Liver (tissue), 8 donors: ENCODE measurements at regions not wholly inside any gene's neighbourhood (a gene's known extent, or its start where the extent isn't known, plus 50 kb on each side); places are given as distances from the start of the nearest gene placed in this dataset.

Experiments
- DNase-seq: peaks from one replicate; pipeline ENCODE4 v3.0.0-alpha.2; 2017; ENCODE audit warnings: low spot score
- H3K27ac ChIP-seq, 2 donors: one replicate each; pipeline ENCODE4 v1.7.0; 2013; ENCODE audit warnings: inconsistent platforms in 2 of 2, low read length in 2 of 2, control low read depth in 1 of 2, low read depth in 1 of 2, mild to moderate bottlenecking in 1 of 2
- H3K27me3 ChIP-seq, 4 donors: one replicate each; pipeline versions ENCODE4 v1.6.1 to v1.7.0; 2013; ENCODE audit warnings: low read length in 3 of 4, inconsistent platforms in 1 of 4, mild to moderate bottlenecking in 1 of 4, moderate library complexity in 1 of 4; ENCODE audit not compliant: control insufficient read depth in 4 of 4, insufficient read depth in 4 of 4
- H3K36me3 ChIP-seq, 4 donors: one replicate each; pipeline versions ENCODE4 v1.6.1 to v1.7.0; 2013; ENCODE audit warnings: low read length in 3 of 4, mild to moderate bottlenecking in 3 of 4, low read depth in 1 of 4, moderate library complexity in 1 of 4; ENCODE audit not compliant: control insufficient read depth in 4 of 4, insufficient read depth in 3 of 4
- H3K4me1 ChIP-seq, 4 donors: one replicate each; pipeline versions ENCODE4 v1.6.1 to v1.7.0; 2013; ENCODE audit warnings: low read length in 3 of 4, mild to moderate bottlenecking in 3 of 4, moderate library complexity in 1 of 4; ENCODE audit not compliant: control insufficient read depth in 4 of 4, insufficient read depth in 4 of 4
- H3K4me3 ChIP-seq, 3 donors: one replicate each; pipeline versions ENCODE4 v1.6.1 to v1.7.0; 2013; ENCODE audit warnings: low read length in 3 of 3, control low read depth in 1 of 3, low read depth in 1 of 3, mild to moderate bottlenecking in 1 of 3
- H3K9ac ChIP-seq, 2 donors: one replicate each; pipeline ENCODE4 v1.7.0; 2013; ENCODE audit warnings: low read length in 2 of 2, mild to moderate bottlenecking in 2 of 2, moderate library complexity in 2 of 2, control low read depth in 1 of 2, low read depth in 1 of 2
- H3K9me3 ChIP-seq, 4 donors: one replicate each; pipeline versions ENCODE4 v1.6.1 to v1.7.0; 2013; ENCODE audit warnings: low read length in 3 of 4; ENCODE audit not compliant: control insufficient read depth in 4 of 4
- ATF3 ChIP-seq: IDR thresholded peaks from 2 replicates; pipeline ENCODE4 v1.6.1; 2016; ENCODE audit warnings: antibody characterized with exemption
- EGR1 ChIP-seq, 2 donors: IDR thresholded peaks; 2 replicates each; pipeline ENCODE4 v1.6.1; 2016 to 2018; ENCODE audit warnings: antibody characterized with exemption in 2 of 2, low read depth in 2 of 2
- FOXA1 ChIP-seq: IDR thresholded peaks from 2 replicates; pipeline ENCODE4 v1.6.1; 2016; ENCODE audit warnings: antibody characterized with exemption
- FOXA2 ChIP-seq: IDR thresholded peaks from 2 replicates; pipeline ENCODE4 v1.6.1; 2016; ENCODE audit warnings: antibody characterized with exemption
- GABPA ChIP-seq, 2 donors: IDR thresholded peaks in 1 of 2; conservative IDR thresholded peaks in 1 of 2; 2 replicates each; pipeline ENCODE4 v1.6.1; 2016; ENCODE audit warnings: antibody characterized with exemption in 2 of 2, mild to moderate bottlenecking in 1 of 2, moderate library complexity in 1 of 2
- HNF4A ChIP-seq, 2 donors: conservative IDR thresholded peaks; 2 replicates each; pipeline ENCODE4 v1.6.1; 2016; ENCODE audit warnings: antibody characterized with exemption in 2 of 2, mild to moderate bottlenecking in 2 of 2
- HNF4G ChIP-seq: IDR thresholded peaks from 2 replicates; pipeline ENCODE4 v1.6.1; 2016; ENCODE audit warnings: antibody characterized with exemption
- JUND ChIP-seq, 2 donors: IDR thresholded peaks; 2 replicates each; pipeline ENCODE4 v1.6.1; 2016; ENCODE audit warnings: antibody characterized with exemption in 2 of 2
- MAX ChIP-seq: IDR thresholded peaks from 2 replicates; pipeline ENCODE4 v1.6.1; 2016; ENCODE audit warnings: antibody characterized with exemption
- NR2F2 ChIP-seq: IDR thresholded peaks from 2 replicates; pipeline ENCODE4 v1.6.1; 2016; ENCODE audit warnings: antibody characterized with exemption
- RAD21 ChIP-seq, 2 donors: IDR thresholded peaks; 2 replicates each; pipeline ENCODE4 v1.6.1; 2016; ENCODE audit warnings: antibody characterized with exemption in 2 of 2, mild to moderate bottlenecking in 2 of 2
- REST ChIP-seq: IDR thresholded peaks from 2 replicates; pipeline ENCODE4 v1.6.1; 2016; ENCODE audit warnings: antibody characterized with exemption, mild to moderate bottlenecking
- RXRA ChIP-seq, 2 donors: IDR thresholded peaks; 2 replicates each; pipeline ENCODE4 v1.6.1; 2017 to 2018; ENCODE audit warnings: antibody characterized with exemption in 2 of 2, mild to moderate bottlenecking in 1 of 2
- SP1 ChIP-seq: IDR thresholded peaks from 2 replicates; pipeline ENCODE4 v1.6.1; 2018; ENCODE audit warnings: antibody characterized with exemption, mild to moderate bottlenecking
- TAF1 ChIP-seq: conservative IDR thresholded peaks from 2 replicates; pipeline ENCODE4 v1.6.1; 2016; ENCODE audit warnings: antibody characterized with exemption, mild to moderate bottlenecking
- ZBTB33 ChIP-seq: IDR thresholded peaks from 2 replicates; pipeline ENCODE4 v1.6.1; 2016; ENCODE audit warnings: antibody characterized with exemption
- WGBS: extraction: QIAGEN DNeasy Blood & Tissue Kit; methylation state at CpG from one replicate; pipeline ENCODE4 v1.1.7; 2013; 5-methylcytosine and 5-hydroxymethylcytosine counted together
- TF ChIP-seq, protein P1 (sequence below): fragments of 150-350 bp; IDR thresholded peaks from 2 replicates; pipeline ENCODE4 v1.5.1; 2017; ENCODE audit warnings: improper control_type of control experiment, low read depth, low read length; ENCODE audit not compliant: missing input control
- donor health status: healthy.
- donor health status: healthy.
- donor health status: healthy.
- donor health status: healthy.
- donor health status: healthy.

GRCh38 chr3:30162579-30162978 lies 443.8 kb upstream of the TGFBR2 start:
- WGBS, result 93% methylated on average over 3 of the region's 3 CpGs

DNA sequence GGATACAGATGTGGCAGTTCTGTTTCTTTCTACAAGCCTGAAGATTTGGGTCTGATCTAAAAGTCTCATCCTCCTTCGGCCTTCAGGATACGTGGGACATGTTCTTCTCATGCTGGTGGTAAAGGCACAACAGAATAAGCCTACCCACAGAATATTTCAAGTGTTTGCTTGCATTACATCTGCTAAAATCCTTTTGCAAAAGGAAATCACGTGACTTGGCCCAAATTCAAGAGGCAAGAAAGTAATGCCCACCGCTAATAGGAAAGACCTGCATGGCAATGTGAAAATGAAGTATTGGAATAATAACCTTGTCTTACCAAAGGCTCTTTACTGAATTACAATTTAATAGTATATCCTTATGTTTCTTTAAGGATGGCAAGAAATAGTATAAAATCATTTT lies 439.9 kb upstream of the TGFBR2 start:
- Histone ChIP-seq H3K27me3 (no peaks in the 10 kb centered on the region), H3K9me3 (no peaks in the 10 kb centered on the region), H3K36me3 (no peaks in the 10 kb centered on the region), H3K4me1 (peaks cover under 1 to 11% (median 5%) of the 10 kb centered on the region in 4 donors), H3K9ac (no peak overlapping the region), H3K27ac (no peak overlapping the region), H3K4me3 (no peak overlapping the region)
- DNase-seq, result no peak
- 92% methylated on average over 4 of the region's 4 CpGs for WGBS
- no peak for TF ChIP-seq RAD21 (IDR thresholded peaks at IDR 0.05)
- no peak for TF ChIP-seq RXRA (IDR thresholded peaks at IDR 0.05)
- no peak for TF ChIP-seq REST
- TF ChIP-seq, protein P1, sequence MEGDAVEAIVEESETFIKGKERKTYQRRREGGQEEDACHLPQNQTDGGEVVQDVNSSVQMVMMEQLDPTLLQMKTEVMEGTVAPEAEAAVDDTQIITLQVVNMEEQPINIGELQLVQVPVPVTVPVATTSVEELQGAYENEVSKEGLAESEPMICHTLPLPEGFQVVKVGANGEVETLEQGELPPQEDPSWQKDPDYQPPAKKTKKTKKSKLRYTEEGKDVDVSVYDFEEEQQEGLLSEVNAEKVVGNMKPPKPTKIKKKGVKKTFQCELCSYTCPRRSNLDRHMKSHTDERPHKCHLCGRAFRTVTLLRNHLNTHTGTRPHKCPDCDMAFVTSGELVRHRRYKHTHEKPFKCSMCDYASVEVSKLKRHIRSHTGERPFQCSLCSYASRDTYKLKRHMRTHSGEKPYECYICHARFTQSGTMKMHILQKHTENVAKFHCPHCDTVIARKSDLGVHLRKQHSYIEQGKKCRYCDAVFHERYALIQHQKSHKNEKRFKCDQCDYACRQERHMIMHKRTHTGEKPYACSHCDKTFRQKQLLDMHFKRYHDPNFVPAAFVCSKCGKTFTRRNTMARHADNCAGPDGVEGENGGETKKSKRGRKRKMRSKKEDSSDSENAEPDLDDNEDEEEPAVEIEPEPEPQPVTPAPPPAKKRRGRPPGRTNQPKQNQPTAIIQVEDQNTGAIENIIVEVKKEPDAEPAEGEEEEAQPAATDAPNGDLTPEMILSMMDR, result no peak
- TF ChIP-seq ZBTB33, result no peak
- no peak for TF ChIP-seq GABPA (IDR thresholded peaks at IDR 0.05 in 1 of 2, conservative IDR thresholded peaks at IDR 0.05 in 1 of 2)
- TF ChIP-seq SP1, result no peak
- no peak for TF ChIP-seq TAF1
- no peak for TF ChIP-seq ATF3
- no peak for TF ChIP-seq FOXA2
- no peak for TF ChIP-seq MAX
- TF ChIP-seq FOXA1, result no peak
- no peak for TF ChIP-seq HNF4G
- TF ChIP-seq EGR1 (IDR thresholded peaks at IDR 0.05; ENCODE audit: low read depth in 2 of 2), result no peak
- TF ChIP-seq JUND (IDR thresholded peaks at IDR 0.05), result no peak
- no peak for TF ChIP-seq HNF4A (conservative IDR thresholded peaks at IDR 0.05)

More at GRCh38 chr3:30162579-30162978, 443.8 kb upstream of the TGFBR2 start:
- Histone ChIP-seq H3K36me3 (no peaks in the 10 kb centered on the region), H3K4me3 (no peak overlapping the region), H3K9ac (no peak overlapping the region), H3K27me3 (no peaks in the 10 kb centered on the region), H3K4me1 (no peaks in the 10 kb centered on the region), H3K9me3 (no peaks in the 10 kb centered on the region), H3K27ac (no peak overlapping the region)
- no peak for DNase-seq
- TF ChIP-seq JUND (IDR thresholded peaks at IDR 0.05), result no peak
- no peak for TF ChIP-seq ZBTB33
- TF ChIP-seq FOXA2, result no peak
- TF ChIP-seq SP1, result no peak
- TF ChIP-seq MAX, result no peak
- TF ChIP-seq NR2F2, result no peak
- TF ChIP-seq TAF1, result no peak
- TF ChIP-seq RAD21 (IDR thresholded peaks at IDR 0.05), result no peak
- no peak for TF ChIP-seq FOXA1
- no peak for TF ChIP-seq ATF3
- no peak for TF ChIP-seq RXRA (IDR thresholded peaks at IDR 0.05)
- TF ChIP-seq GABPA (IDR thresholded peaks at IDR 0.05 in 1 of 2, conservative IDR thresholded peaks at IDR 0.05 in 1 of 2), result no peak
